ENCODE measurements at regions not wholly inside any gene's neighbourhood (a gene's known extent, or its start where the extent isn't known, plus 50 kb on each side); places are given as distances from the start of the nearest gene placed in this dataset.

DNA sequence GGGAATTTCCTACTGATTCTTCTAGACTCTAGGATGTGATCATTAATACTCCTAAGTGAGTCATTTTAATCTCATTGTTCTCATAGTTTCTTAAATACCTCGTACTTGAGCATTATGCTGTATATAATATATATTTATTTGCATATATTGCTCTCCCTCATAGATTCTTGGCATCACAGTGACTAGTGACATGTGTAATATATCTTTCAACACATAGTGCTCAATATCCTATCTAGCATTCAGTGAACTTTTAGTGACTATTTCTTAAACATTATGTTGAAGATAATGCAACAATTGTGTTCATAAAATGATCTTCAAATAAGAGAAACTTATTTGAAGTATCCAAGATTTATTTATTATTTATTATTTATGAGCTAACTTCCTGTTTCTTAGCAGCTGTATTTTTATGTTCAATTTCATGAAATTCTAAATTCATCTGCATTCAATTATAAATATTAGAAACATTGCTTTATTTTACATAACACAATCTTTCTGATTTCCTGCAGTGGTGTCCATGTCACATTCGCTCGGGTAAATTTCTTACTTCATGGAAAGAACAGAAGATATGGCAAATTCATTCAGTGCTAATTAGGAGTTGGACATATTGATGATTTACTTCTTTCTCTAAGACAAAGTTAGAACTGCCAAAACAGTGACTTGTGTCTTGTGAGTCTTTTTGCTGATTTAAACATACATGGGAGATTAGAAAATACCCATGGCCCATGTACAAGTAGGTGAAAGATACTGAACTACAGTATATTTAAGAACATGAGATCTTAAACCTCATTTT lies 1095.5 kb upstream of the IGFBP7 start:
- DNase-seq (ENCODE audit: low read depth) = no peak

DNA sequence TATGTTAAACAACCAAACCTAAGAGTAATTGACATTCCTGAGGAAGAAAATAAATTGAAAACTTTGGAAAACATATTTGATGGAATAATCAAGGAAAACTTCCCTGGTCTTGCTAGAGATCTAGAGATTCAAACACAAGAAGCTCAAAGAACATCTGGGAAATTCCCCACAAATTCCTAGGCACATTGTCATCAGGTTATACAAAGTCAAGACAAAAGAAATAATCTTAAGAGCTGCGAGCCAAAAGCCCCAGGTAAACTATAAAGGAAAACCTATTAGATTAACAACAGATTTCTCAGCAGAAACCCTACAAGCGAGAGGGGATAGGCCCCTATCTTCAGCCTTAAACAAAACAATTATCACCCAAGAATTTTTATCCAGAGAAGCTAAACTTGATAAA lies 1082.0 kb upstream of the IGFBP7 start:
- no peak for DNase-seq (ENCODE audit: low read depth)

DNA sequence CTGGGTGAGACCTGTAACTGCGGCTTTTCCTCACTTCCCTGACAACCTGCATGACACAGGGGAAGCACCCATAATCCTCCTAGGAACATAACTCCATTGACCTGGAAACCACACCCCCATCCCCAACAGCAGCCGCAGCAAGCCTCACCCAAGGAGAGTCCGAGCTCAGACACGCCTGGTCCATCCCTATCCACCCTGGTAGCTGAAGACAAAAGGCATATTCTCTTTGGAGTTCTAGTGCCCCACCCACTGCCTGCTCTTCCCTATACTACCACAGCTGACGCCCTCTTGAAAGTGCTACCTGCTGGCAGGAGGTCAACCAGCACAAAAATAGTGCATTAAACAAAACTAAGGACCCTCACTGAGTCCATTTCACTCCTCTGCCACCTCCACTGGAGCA lies 1080.9 kb upstream of the IGFBP7 start:
- no peak for DNase-seq (ENCODE audit: low read depth)

DNA sequence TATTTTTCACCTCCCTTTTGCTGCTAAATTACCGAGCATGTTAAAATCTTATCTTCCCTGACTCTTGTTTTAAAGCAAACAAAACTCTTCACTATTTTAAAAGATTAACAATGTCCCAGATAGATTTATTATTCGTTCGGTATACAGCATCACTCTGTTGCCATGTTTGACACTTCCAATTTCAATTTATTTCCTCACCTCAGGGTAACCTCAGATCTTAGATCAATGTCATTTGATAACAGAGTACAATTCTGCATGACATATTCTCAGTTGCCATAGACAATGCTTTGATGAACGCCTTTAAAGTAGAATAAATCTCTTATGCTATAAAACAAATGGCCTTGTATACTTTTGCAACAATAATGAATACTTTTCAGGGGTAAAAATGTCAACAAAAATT lies 1078.1 kb upstream of the IGFBP7 start:
- no peak for DNase-seq (ENCODE audit: low read depth)

DNA sequence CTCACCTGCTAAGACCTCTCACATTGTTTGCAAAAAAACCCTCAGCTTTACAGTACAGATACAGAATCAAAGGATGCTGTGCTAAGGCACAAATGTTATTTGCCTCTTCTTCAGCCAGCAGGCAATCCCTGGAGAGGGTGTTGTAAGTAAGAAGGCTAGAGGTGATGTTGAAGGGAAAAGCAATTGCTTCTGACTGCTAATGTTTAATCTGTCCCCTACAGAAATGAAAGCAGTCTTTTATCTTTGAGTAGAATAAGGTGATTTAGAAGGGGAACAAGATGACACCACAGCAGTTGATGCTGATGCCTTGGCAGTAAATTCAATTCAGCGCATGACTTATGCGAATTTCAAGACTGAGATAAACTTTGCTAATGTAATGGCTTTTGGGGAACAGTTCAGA lies 1064.8 kb upstream of the IGFBP7 start:
- DNase-seq (ENCODE audit: low read depth) = no peak

DNA sequence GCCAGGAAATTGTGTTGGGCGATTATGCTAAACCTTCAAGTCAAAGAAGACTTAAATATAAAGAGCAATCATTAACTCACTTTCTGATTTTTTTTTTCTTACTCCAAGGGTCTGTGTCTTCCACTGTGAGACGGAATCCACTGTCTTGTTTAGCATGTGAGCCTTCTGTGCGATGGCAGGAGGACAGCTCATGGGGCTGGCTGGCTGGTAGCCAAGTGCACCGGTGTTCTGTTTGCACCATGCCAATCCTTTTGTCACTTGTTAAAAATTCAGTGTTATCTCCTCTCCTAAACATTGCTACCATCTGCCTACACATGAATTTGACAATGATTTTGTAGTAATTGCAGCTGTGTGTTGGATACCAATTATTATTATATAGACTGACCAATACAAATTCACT lies 1056.3 kb upstream of the IGFBP7 start:
- no peak for DNase-seq (ENCODE audit: low read depth)

DNA sequence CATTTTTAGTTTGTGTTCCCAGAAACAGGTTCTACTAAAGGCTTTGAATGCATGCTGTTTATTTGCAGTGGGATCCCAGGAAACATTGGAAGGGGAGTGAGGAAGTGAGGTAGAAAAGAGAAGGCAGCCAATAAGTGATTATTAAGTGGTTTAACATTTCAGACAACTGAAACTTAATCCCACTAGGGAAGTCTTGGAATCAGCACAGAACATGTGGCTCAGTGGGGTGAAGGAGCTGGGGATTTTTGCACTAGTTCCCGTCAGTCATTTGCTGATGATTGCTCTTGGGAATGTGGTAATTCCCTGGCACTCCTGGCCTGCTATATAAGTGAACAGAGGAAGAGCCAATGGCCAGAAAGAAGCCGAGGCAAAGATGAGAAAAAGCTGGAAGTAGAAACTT lies 1053.0 kb upstream of the IGFBP7 start:
- no peak for DNase-seq (ENCODE audit: low read depth)

DNA sequence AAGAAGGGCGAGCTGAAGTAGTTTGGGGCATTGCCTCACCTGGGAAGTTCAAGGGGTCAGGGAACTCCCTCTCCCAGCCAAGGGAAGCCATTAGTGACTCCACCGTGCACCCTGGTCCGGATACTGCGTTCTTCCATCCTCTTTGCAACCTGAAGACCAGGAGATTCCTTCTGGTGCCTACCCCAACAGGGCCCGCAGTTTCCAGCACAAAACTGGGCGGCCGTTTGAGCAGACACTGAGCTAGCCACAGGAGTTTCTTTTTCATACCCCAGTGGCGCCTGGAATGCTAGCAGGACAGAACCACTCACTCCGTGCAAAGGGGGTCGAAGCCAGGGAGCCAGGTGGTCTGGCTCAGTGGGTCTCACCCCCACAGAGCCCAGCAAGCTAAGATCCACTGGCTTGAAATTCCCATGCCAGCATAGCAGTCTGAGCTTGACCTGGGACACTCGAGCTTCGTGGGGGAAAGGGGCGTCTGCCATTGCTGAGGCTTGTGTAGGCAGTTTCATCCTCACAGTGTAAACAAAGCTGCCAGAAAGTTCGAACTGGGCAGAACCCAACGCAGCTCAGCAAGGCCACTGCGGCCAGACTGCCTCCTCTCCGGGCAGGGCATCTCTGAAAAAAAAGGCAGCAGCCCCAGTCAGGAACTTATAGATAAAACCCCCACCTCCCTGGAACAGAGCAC lies 1039.4 kb upstream of the IGFBP7 start:
- no peak for DNase-seq (ENCODE audit: low read depth)

DNA sequence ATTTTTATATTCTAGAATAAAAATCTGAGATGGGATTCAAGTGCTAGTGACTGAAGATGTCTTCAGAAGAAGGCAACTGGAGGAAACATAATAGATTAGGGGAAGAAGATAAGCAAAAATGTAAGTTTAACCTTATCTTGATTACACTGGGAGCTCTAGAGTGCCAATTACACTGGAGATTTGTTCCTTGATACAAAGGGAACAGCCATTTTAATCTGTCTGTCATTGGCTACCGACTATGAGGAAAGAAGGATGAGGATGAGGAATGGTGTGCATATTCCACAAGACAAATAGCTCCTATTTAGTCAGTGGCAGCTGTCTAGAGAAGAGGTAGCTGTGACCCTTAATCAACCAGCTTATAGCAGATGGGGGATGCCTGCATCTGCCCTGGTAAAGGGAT lies 1034.5 kb upstream of the IGFBP7 start:
- no peak for DNase-seq (ENCODE audit: low read depth)

DNA sequence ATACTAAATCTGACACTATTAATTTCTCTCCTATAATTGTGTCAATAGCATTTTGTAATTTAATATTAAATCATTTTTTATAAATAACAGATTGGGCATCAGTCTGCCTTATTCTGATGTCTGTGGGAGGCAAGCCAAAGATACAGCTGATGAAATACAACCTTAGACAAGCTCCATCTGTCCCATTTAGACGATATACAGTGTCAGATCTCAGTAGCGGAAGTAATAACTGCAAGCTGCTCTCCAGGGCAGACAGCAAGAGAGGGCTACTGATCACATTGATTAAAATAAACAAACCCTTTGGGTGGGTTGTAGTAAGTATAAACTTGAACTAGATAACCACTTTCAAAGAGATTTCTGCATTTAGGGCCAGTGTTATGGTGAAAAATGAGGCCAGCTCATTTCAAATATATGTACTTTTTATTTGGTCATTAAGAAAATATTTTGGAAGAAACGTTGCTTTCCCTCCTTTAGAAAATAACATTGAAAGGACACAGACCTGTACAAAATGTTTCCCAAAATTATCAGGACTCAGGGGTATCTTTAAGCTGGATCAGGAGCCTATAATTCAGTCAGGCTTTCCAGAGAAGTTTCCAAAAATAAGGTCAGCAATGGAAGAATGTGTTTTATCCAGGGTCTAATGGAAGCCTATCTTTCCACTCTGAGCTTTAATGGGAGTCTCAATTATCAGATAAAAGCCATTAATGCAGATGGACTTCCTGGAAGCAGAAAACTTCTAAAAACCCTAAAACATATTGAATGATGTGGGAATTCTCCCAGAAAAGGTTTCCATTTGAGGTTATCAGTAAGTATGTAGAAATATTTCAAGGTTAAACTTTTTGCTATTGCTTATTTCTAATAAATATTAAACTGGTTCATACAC lies 1028.8 kb upstream of the IGFBP7 start:
- DNase-seq (ENCODE audit: low read depth) = no peak

DNA sequence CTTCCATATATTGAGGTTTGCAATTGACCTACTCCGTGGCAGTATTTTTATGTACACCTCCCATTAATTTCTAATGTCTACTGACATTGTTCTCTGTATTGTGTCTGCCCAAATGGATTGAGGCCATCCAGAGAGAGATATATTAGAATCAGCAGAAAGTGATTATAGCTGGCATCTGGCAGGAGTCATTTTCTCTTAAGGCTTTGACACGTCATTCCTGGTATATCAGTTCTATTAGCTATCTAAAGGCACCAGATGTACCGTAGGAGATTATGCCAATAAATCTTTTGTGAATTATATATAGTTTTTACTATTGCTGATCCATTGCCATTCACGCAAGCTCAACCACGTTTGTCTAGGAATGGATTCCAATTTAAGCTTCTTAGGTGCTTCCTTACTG lies 1026.4 kb upstream of the IGFBP7 start:
- DNase-seq (ENCODE audit: low read depth) = no peak

DNA sequence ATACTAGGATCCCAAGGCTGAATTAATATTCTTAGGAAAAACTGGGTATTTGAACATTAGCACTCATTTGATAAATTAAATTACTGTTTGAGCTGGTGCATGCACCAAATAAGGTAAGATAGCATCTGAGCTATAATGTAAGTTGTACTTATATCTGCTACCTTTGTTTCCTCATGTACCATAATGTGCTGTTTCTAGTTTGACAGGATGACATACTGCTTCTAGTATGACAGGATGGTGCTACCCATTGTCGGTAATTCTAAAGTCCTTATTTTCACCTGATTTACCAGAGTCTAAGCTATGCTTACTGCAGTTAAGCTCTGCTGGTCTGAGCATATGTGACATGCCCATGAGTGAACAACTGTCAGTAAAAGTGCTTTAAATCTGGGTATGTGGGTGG lies 1017.5 kb upstream of the IGFBP7 start:
- DNase-seq (ENCODE audit: low read depth) = no peak

DNA sequence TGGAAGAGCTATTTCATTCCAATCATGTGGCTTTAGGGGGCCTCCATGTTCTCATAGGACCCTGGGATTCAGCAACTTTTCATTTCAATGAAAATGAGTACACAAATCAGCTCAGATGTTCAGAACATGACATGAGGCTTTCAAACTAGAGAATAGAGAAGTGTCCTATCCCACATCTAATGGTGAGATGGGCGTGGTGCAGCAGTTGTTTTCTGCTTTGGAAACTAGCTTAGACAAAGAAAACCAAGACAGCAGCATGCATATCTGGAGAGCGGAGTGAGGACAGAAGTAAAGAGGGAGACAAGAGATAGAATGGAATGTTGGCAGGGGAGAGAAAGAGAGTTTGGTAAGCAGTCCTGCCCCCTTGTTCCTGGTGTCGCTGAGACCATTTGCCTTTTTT lies 1009.1 kb upstream of the IGFBP7 start:
- DNase-seq (ENCODE audit: low read depth) = no peak

DNA sequence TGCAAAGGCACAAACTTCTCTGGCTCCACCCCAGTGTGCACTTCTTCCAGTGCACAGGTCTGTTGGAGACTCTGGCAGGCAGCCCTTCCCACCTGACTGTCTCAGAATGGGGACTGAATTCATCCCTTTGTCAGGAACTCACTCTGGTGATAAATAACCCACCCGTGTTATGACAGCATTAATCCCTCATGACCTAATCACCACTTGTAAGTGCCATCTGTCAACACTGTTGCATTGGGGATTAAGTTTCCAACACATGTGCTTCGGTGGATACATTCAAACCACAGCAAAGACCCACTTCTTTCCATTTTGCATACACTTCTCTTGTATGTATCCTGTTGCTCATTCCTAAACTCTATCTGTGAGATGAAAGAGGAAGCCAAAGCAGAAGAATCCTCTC lies 1002.9 kb upstream of the IGFBP7 start:
- DNase-seq (ENCODE audit: low read depth) = no peak

DNA sequence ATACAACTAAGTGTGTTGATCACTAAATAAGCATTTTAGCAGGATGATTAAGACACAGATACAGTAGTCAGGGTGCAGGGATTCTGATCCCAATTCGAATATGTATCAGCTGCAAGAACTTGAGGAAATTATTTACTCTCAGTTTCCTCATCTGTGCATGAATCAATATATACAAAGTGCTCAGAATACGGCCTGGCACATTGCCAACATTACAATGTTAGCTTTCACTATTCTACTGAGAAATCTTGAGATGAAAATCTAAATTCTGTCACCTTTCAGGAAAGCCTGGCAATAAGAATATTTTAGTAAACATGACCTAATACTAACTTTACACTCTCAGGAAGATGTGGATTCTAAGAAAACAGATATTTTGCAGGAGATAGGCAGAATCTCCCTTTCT lies 1001.6 kb upstream of the IGFBP7 start:
- DNase-seq (ENCODE audit: low read depth) = no peak

DNA sequence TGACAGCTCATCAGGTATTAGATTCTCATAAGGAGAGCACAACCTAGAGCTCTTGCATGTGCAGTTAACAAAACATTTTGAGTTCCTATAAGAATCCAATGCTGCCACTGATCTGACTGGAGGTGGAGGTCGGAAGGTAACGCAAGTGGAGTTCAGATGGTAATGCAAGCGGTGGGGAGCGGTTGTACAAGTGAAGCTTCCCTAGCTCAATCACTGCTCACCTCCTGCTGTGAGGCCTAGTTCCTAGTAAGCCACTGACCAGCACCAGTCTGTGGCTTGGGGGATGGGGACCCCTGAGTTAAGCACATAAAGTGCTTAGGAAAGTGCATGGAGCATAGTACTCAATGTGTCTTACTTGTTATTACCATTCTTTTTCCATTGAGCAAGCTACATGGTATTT lies 983.2 kb upstream of the IGFBP7 start:
- no peak for DNase-seq (ENCODE audit: low read depth)

DNA sequence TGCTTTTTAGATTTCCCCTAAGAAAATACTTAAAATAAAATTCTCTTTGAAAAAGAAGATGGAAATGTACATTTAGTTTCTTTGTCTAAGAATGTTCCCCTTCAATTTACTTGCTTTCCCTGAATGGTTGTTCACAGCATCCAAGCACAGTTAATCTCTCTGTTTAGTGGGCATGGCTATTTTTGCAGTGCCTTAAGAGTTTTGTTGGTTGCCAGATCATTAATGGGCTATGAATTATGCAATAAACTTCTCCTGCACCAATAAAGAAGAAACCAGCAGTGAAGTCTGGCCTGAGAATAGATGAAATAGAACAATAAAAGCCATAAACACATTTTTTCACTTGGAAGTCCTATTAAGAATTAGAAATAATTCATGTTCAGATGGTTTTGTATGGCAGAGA lies 980.4 kb upstream of the IGFBP7 start:
- DNase-seq (ENCODE audit: low read depth) = no peak

DNA sequence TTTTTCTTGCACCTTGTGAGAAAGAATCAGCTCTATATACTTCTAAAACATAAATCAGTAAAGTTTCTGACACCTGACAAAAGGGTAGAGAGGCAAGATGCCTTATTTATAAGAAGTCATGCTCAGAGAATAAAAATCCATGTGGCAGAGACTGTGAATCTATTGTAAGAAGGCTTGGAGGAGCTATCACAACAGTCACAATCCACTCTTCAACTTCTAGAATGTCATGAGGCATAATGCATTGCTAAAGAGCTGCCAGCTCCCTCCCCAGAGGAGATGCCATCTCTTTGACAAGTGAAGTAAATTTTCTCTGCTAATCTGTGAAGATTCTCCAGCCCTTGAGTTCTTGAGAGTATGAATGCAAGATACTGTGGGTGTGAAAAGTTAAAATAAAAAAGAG lies 971.2 kb upstream of the IGFBP7 start:
- no peak for DNase-seq (ENCODE audit: low read depth)

DNA sequence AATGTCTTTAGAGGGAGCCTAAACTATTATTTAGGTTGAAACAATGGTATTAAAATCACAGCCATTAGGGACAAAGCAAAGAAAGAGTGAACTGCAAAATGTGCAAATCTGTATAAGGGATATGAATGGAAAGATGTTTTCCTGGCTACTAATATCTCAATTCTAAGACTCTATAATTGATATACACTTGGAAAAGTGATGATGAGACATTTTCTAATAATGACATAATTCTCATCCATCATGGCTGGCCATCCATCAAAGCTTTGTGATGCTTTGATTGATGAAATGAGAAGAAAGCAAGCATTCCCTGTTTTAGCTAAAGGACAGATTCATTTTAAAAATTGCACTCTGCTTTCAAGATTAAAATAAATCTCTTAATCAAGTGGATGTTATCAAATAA lies 965.5 kb upstream of the IGFBP7 start:
- no peak for DNase-seq (ENCODE audit: low read depth)

DNA sequence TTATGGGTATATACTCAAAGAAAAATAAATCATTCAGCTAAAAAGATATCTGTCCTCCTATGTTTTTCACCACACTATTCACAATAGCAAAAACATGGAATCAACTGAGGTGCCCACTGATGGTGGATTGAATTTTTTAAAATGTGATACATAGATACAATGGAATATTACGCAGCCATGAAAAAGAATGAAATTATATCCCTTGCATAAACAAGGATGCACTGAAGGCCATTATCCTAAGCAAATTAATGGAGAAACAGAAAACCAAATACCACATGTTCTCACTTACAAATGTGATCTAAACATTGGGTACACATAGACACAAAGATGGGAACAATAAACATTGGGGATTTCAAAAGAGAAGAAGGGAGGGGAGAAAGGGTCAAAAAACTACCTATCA lies 964.2 kb upstream of the IGFBP7 start:
- no peak for DNase-seq (ENCODE audit: low read depth)

DNA sequence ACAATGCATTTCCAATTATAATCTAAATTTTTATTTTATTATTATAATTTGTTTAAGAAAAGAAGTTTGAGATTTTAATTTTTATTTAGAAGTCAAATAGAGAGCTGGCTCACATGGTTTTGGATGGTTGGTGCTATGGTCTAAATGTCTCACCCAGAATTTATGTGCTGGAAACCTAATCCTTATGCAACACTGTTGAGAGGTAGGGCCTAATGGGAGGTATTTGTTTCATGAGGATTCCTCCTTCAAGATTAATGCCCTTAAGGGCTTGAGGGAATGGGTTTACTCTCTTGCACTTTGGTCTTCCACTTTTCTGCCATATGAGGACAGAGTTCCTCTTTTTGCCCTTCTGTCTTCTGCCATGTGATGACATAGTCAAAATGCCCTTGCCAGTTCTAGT lies 960.5 kb upstream of the IGFBP7 start:
- no peak for DNase-seq (ENCODE audit: low read depth)

DNA sequence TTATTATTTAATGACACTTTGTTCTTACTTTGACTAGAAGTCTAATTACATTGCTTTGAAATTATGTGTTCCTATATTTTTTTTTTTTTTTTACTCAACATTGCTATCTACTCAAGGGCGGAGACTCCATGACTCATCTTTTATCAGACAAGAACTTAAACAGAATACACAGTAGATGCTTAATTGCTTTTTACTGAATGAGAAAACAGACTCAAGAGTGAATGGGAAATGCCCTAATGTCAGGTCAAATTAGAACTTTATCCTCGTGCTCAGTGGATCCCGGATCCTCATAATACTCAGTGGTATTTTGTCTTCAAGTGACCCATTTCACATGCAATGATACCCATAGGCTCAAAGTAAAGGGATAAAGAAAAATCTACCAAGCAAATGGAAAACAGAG lies 954.5 kb upstream of the IGFBP7 start:
- DNase-seq (ENCODE audit: low read depth) = no peak
